ENCODE measurements at regions not wholly inside any gene's neighbourhood (a gene's known extent, or its start where the extent isn't known, plus 50 kb on each side); places are given as distances from the start of the nearest gene placed in this dataset.

- no peak for TF ChIP-seq ZNF462 (CRISPR knock-in tag; IDR thresholded peaks at IDR 0.05)
- TF ChIP-seq ZNF114 (CRISPR knock-in tag; IDR thresholded peaks at IDR 0.05) = no peak
- TF ChIP-seq EZH2 (IDR thresholded peaks at IDR 0.05; ENCODE audit: low read depth, unreplicated experiment) = no peak
- no peak for TF ChIP-seq STAT1 (IDR thresholded peaks at IDR 0.05; ENCODE audit: unreplicated experiment)
Measured at GRCh38 chr22:48248901-48249455, 1486.5 kb downstream of the TBC1D22A start (continued).

- H3K27ac ChIP-seq (ENCODE audit: low read depth) = no peak overlapping the region
- DNase-seq (ENCODE audit: low spot score) (no peak), ATAC-seq (no peak)
- no peak overlapping the region for H2AFZ ChIP-seq
- H3K4me1 Mint-ChIP-seq = no peaks in the 10 kb centered on the region
- no peaks in the 10 kb centered on the region for H3K27me3 ChIP-seq (ENCODE audit: insufficient read depth)
- no peak overlapping the region for H3K27ac Mint-ChIP-seq
- H3K36me3 Mint-ChIP-seq (ENCODE audit: low read depth) = no peaks in the 10 kb centered on the region
- no peaks in the 10 kb centered on the region for H3K9me3 Mint-ChIP-seq
- H3K4me2 ChIP-seq = no peak overlapping the region
- H3K79me2 ChIP-seq (replicated peaks; ENCODE audit: insufficient read depth) = no peaks in the 10 kb centered on the region
- H3K4me3 ChIP-seq = no peak overlapping the region
- no peaks in the 10 kb centered on the region; the same call in 1 of the 2 replicates for H3K36me3 ChIP-seq (ENCODE audit: insufficient read depth)
- H3K4me1 ChIP-seq (ENCODE audit: insufficient read depth) = no peaks in the 10 kb centered on the region
- H3K4me3 Mint-ChIP-seq = no peak overlapping the region
- no peaks in the 10 kb centered on the region for H3F3A ChIP-seq (replicated peaks; ENCODE audit: low read depth)
- peaks cover 3% of the 10 kb centered on the region for H3K27me3 Mint-ChIP-seq (ENCODE audit: insufficient read depth, low read depth, poor library complexity)
- H4K20me1 ChIP-seq (replicated peaks; ENCODE audit: insufficient read depth) = no peaks in the 10 kb centered on the region
- no peaks in the 10 kb centered on the region for H3K9me2 ChIP-seq (ENCODE audit: insufficient read depth)
- TF ChIP-seq, protein P1, sequence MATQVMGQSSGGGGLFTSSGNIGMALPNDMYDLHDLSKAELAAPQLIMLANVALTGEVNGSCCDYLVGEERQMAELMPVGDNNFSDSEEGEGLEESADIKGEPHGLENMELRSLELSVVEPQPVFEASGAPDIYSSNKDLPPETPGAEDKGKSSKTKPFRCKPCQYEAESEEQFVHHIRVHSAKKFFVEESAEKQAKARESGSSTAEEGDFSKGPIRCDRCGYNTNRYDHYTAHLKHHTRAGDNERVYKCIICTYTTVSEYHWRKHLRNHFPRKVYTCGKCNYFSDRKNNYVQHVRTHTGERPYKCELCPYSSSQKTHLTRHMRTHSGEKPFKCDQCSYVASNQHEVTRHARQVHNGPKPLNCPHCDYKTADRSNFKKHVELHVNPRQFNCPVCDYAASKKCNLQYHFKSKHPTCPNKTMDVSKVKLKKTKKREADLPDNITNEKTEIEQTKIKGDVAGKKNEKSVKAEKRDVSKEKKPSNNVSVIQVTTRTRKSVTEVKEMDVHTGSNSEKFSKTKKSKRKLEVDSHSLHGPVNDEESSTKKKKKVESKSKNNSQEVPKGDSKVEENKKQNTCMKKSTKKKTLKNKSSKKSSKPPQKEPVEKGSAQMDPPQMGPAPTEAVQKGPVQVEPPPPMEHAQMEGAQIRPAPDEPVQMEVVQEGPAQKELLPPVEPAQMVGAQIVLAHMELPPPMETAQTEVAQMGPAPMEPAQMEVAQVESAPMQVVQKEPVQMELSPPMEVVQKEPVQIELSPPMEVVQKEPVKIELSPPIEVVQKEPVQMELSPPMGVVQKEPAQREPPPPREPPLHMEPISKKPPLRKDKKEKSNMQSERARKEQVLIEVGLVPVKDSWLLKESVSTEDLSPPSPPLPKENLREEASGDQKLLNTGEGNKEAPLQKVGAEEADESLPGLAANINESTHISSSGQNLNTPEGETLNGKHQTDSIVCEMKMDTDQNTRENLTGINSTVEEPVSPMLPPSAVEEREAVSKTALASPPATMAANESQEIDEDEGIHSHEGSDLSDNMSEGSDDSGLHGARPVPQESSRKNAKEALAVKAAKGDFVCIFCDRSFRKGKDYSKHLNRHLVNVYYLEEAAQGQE (IDR thresholded peaks at IDR 0.05; ENCODE audit: unreplicated experiment) = no peak
- TF ChIP-seq ZNF462 (CRISPR knock-in tag; IDR thresholded peaks at IDR 0.05) (no peak), EZH2 (IDR thresholded peaks at IDR 0.05; ENCODE audit: low read depth, unreplicated experiment) (no peak)
Measured at GRCh38 chr22:48247829-48248228, 1485.4 kb downstream of the TBC1D22A start.

Measured in GM23338 (cell line).